A673 (cell line): ENCODE measurements at regions not wholly inside any gene's neighbourhood (a gene's known extent, or its start where the extent isn't known, plus 50 kb on each side); places are given as distances from the start of the nearest gene placed in this dataset.

Source experiments
- CTCF ChIP-seq: fragments of 300-800, 200-600 bp; sonication (generic); conservative IDR thresholded peaks from 2 replicates; pipeline ENCODE4 v1.5.1; 2017; ENCODE audit warnings: low read depth, mild to moderate bottlenecking, antibody characterized with exemption, low read length, moderate library complexity, mixed read lengths
- EZH2 ChIP-seq: fragments of 200-600 bp; sonication (generic); IDR thresholded peaks from 2 replicates; pipeline ENCODE4 v1.6.1; 2017; ENCODE audit warnings: borderline replicate concordance, low read depth, mild to moderate bottlenecking, mixed read lengths, antibody characterized with exemption, low read length; ENCODE audit not compliant: poor library complexity, severe bottlenecking

GRCh38 chr12:90167518-90168208, 459.0 kb upstream of the ATP2B1 start:
- TF ChIP-seq CTCF (no peak), EZH2 (no peak)
